ENCODE measurements at regions not wholly inside any gene's neighbourhood (a gene's known extent, or its start where the extent isn't known, plus 50 kb on each side); places are given as distances from the start of the nearest gene placed in this dataset.
A peak's percentile ranks its signal among the peaks of the same experiment; 100 is the strongest.

- no peak for TF ChIP-seq CTCF (conservative IDR thresholded peaks at IDR 0.05; ENCODE audit: low read depth)
- ChIA-PET POLR2A (ENCODE audit: low non-redundant PET) (no interaction called here), CTCF (no interaction called here)
- DNase-seq (ENCODE audit: low spot score): no peak
- H3K27ac ChIP-seq: no peak overlapping the region
These were observed 86.5 kb upstream of the CELF2 start for GRCh38 chr10:10930979-10931743.

- no peak for DNase-seq (ENCODE audit: low spot score)
- ChIA-PET POLR2A (ENCODE audit: low non-redundant PET) (interaction anchor here (0.5 kb wide), 1 partner anchor 75 kb away, joined by 3 read pairs; no protein-coding TSS in a partner anchor), CTCF (no interaction called here)
These were observed 82.6 kb upstream of the CELF2 start for GRCh38 chr10:10935032-10935431.

GRCh38 chr10:10938676-10939075 is 79.0 kb upstream of the CELF2 start:
- ChIA-PET POLR2A (ENCODE audit: low non-redundant PET) (no interaction called here), CTCF (no interaction called here)
- no peak for TF ChIP-seq CTCF (conservative IDR thresholded peaks at IDR 0.05; ENCODE audit: low read depth)
- H3K27ac ChIP-seq: no peak overlapping the region
- no peak for DNase-seq (ENCODE audit: low spot score)

More at GRCh38 chr10:10935032-10935431, 82.6 kb upstream of the CELF2 start:
- TF ChIP-seq CTCF (conservative IDR thresholded peaks at IDR 0.05; ENCODE audit: low read depth): no peak
- no peak overlapping the region for H3K27ac ChIP-seq

GRCh38 chr10:10941127-10941730 is 76.4 kb upstream of the CELF2 start:
- DNase-seq (ENCODE audit: low spot score): no peak
- ChIA-PET CTCF (interaction anchor here (0.6 kb wide), 1 partner anchor 1382 kb away, joined by 3 read pairs; no protein-coding TSS in a partner anchor), POLR2A (ENCODE audit: low non-redundant PET) (no interaction called here)
- TF ChIP-seq CTCF (conservative IDR thresholded peaks at IDR 0.05; ENCODE audit: low read depth): no peak
- H3K27ac ChIP-seq: no peak overlapping the region

- no peak for TF ChIP-seq CTCF (conservative IDR thresholded peaks at IDR 0.05; ENCODE audit: low read depth)
- DNase-seq (ENCODE audit: low spot score): peak; percentile 23
- CTCF ChIA-PET: no interaction called here
- POLR2A ChIA-PET (ENCODE audit: low non-redundant PET): no interaction called here
- H3K27ac ChIP-seq: no peak overlapping the region
These were observed 75.2 kb upstream of the CELF2 start for GRCh38 chr10:10942441-10942840.

- CTCF ChIA-PET: no interaction called here
- TF ChIP-seq CTCF (conservative IDR thresholded peaks at IDR 0.05; ENCODE audit: low read depth): no peak
- POLR2A ChIA-PET (ENCODE audit: low non-redundant PET): no interaction called here
- no peak for DNase-seq (ENCODE audit: low spot score)
- H3K27ac ChIP-seq: no peak overlapping the region
These were observed 71.6 kb upstream of the CELF2 start for GRCh38 chr10:10946081-10946480.

Measured in RWPE1 (cell line).